ENCODE measurements at regions not wholly inside any gene's neighbourhood (a gene's known extent, or its start where the extent isn't known, plus 50 kb on each side); places are given as distances from the start of the nearest gene placed in this dataset.

GRCh38 chr4:54902976-54903375 is 222.4 kb downstream of the KDR start:
- no peak for TF ChIP-seq CTCF (IDR thresholded peaks at IDR 0.05; ENCODE audit: low read length)
- no peak for TF ChIP-seq EZH2 (IDR thresholded peaks at IDR 0.05; ENCODE audit: borderline replicate concordance, low read length)
